ENCODE measurements at regions not wholly inside any gene's neighbourhood (a gene's known extent, or its start where the extent isn't known, plus 50 kb on each side); places are given as distances from the start of the nearest gene placed in this dataset.

DNA sequence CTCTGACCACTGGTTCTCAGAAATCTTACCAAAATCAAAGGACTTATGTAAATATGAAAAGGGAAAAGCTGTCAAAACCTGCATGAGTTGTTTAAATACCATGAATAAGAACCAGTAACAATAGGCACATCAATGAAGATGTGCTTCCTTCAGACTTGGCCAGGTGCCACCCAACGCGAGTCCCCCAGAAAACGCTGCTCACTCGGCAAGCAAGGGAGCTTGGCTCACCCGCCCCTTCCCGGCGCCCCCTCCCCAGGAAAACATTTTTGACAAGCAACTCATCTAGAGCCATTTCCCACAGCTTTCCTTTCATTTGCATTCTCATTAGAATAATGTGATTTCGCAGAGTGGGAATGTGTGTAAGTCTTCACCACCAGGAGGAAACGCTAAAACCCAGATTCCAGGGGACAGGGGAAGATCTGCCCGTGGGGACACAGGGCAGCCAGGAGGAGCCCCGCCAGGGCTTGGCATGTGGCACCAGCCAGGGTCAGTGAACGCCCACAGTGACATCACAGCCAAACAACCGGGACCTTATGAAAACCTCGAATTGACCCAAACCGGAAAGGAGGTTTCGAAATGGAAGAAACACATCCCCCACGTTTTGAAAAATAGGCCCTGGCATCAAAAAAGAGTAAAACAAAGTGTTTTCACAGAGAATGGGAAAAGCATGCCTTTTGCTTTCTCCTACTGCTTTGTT, 366.2 kb upstream of the TSHZ3 start:
- Histone ChIP-seq H3K36me3 (no peaks in the 10 kb centered on the region), H3K4me1 (no peaks in the 10 kb centered on the region), H3K9me3 (peaks cover 0 to 6% (median 0%) of the 10 kb centered on the region in 3 donors), H3K4me3 (no peak overlapping the region), H3K27me3 (no peaks in the 10 kb centered on the region), H3K27ac (no peak overlapping the region)
- WGBS, 2 donors, result 42 to 52% methylated on average over 15 to 16 of the region's 17 CpGs
- no peak for DNase-seq
- intact Hi-C loops (cut with DNase I), result no loop called here
- TF ChIP-seq POLR2A (IDR thresholded peaks at IDR 0.05), result no peak
- TF ChIP-seq, protein P1, sequence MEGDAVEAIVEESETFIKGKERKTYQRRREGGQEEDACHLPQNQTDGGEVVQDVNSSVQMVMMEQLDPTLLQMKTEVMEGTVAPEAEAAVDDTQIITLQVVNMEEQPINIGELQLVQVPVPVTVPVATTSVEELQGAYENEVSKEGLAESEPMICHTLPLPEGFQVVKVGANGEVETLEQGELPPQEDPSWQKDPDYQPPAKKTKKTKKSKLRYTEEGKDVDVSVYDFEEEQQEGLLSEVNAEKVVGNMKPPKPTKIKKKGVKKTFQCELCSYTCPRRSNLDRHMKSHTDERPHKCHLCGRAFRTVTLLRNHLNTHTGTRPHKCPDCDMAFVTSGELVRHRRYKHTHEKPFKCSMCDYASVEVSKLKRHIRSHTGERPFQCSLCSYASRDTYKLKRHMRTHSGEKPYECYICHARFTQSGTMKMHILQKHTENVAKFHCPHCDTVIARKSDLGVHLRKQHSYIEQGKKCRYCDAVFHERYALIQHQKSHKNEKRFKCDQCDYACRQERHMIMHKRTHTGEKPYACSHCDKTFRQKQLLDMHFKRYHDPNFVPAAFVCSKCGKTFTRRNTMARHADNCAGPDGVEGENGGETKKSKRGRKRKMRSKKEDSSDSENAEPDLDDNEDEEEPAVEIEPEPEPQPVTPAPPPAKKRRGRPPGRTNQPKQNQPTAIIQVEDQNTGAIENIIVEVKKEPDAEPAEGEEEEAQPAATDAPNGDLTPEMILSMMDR (IDR thresholded peaks at IDR 0.05), result no peak

DNA sequence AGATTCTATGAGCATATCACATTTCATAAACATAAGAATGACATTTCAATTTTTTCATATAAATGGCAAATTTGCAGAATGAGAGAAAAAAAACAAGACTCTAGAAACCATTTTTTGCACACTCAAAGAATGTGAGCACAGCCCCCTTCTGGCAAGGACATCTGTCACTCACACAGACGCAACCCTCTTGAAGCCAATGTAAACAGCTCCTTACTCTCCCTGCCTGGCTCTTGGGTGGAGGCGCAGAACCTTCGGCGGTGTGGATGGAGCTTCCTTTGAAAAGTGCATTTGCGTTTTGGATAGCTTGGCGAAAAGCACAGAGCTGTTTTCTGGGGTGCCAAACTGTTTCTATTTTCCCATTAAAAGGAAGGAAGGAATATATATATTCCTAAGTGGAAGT, 367.6 kb upstream of the TSHZ3 start:
- no peak overlapping the region for H3K4me3 ChIP-seq
- no peaks in the 10 kb centered on the region for H3K4me1 ChIP-seq
- no peak for DNase-seq
- intact Hi-C loops (cut with DNase I), result no loop called here
- no peaks in the 10 kb centered on the region for H3K36me3 ChIP-seq
- peaks cover 0 to 6% (median 0%) of the 10 kb centered on the region in 3 donors for H3K9me3 ChIP-seq
- TF ChIP-seq, protein P1 (IDR thresholded peaks at IDR 0.05), result no peak
- no peak for TF ChIP-seq POLR2A (IDR thresholded peaks at IDR 0.05)
- H3K27me3 ChIP-seq, result no peaks in the 10 kb centered on the region
- no peak overlapping the region for H3K27ac ChIP-seq
- 28 to 74% methylated on average over 4 to 6 of the region's 6 CpGs for WGBS, 2 donors

DNA sequence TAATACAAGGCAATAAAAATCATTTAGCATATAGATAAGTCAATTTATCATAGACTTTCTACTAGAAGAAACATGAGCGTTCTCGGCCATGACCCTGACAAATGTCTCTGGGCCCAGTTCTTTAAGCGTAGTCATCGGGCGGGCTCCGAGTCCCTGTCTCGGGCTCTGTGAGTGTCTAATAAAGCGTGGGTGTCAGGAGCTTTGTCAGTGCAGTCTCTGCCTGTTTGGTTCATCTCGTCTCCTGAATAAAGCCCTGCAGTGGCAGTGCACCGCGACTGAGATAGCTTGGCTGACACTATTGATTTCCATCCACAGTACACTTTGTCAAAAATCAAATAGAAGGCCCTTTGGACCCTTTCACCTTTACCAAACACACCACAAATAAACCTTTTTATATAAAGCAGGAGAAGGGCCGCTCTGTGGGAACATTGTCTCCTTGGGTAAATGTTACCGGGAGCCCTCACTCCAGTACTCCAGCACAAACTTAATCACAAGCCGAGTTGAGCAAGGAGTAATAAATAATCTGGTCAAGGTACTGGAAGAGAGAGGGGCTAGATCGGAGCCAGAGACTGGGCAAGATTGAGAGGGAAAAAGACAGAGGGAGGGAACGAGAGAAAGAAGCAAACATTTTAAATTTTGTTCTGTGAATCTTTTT, 368.2 kb upstream of the TSHZ3 start:
- no peak for TF ChIP-seq POLR2A (IDR thresholded peaks at IDR 0.05)
- TF ChIP-seq, protein P1 (IDR thresholded peaks at IDR 0.05), result no peak
- H3K9me3 ChIP-seq, result peaks cover 0 to 6% (median 0%) of the 10 kb centered on the region in 3 donors
- no peak overlapping the region for H3K4me3 ChIP-seq
- H3K36me3 ChIP-seq, result no peaks in the 10 kb centered on the region
- H3K4me1 ChIP-seq, result no peaks in the 10 kb centered on the region
- intact Hi-C loops (cut with DNase I), result no loop called here
- DNase-seq, result no peak
- H3K27ac ChIP-seq, result peak overlapping the region in 1 of 4 donors; percentile 21
- WGBS, 2 donors, result 54 to 67% methylated on average over 16 of the region's 16 CpGs
- H3K27me3 ChIP-seq, result no peaks in the 10 kb centered on the region

DNA sequence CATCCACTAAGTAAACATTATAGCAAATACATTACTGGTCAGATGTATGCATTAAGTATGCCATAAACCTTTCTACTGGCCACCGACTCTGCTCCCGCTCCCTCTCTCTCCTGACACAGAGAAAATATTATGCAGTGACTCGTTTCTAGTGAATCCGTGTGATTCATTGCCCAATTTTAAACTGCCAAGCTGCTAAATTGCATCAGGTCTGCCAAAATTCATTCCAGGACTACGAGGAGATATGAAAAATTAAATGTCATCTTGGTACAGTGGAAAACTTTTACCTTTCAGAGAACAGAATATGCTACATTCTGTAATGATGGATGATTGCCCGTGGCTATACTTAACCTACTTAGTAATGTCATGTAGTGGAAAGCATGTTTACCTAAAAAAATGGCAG, 368.8 kb upstream of the TSHZ3 start:
- no peaks in the 10 kb centered on the region for H3K4me1 ChIP-seq
- H3K27ac ChIP-seq, result peak overlapping the region in 2 of 4 donors; percentile 11 to 67
- peaks cover 0 to 6% (median 0%) of the 10 kb centered on the region in 3 donors for H3K9me3 ChIP-seq
- intact Hi-C loops (cut with DNase I), result no loop called here
- H3K27me3 ChIP-seq, result no peaks in the 10 kb centered on the region
- no peaks in the 10 kb centered on the region for H3K36me3 ChIP-seq
- DNase-seq, result no peak
- TF ChIP-seq POLR2A (IDR thresholded peaks at IDR 0.05), result no peak
- TF ChIP-seq, protein P1 (IDR thresholded peaks at IDR 0.05), result no peak
- 26 to 54% methylated on average over 6 of the region's 6 CpGs for WGBS, 2 donors
- no peak overlapping the region for H3K4me3 ChIP-seq

DNA sequence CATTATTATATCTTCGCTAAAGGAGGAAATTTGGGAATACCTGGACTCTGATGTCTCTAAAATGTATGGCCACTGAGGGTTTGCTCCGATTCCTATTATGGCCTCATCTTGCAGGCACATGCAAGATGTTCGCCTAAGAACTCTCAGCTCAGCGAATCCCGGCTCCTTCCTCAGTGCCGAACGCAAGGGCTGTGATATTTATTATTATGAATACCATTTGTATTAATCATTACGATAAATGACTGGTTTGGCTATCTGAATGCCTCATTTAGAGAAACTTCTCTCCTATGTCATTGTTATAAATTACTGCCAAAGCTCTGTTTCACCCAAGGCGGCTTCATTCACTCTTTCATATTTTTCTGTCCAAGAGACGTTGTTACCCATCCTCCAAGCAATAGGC, 369.7 kb upstream of the TSHZ3 start:
- no peak for DNase-seq

More for the DNA sequence above, 369.7 kb upstream of the TSHZ3 start:
- 66 to 73% methylated on average over 10 of the region's 10 CpGs for WGBS, 2 donors
- TF ChIP-seq, protein P1 (IDR thresholded peaks at IDR 0.05), result no peak
- no peak for TF ChIP-seq POLR2A (IDR thresholded peaks at IDR 0.05)
- intact Hi-C loops (cut with DNase I), result no loop called here
- Histone ChIP-seq H3K4me1 (no peaks in the 10 kb centered on the region), H3K27me3 (no peaks in the 10 kb centered on the region), H3K36me3 (no peaks in the 10 kb centered on the region), H3K27ac (peak overlapping the region in 1 of 4 donors; percentile 67), H3K4me3 (no peak overlapping the region), H3K9me3 (no peaks in the 10 kb centered on the region)
